ENCODE measurements at regions not wholly inside any gene's neighbourhood (a gene's known extent, or its start where the extent isn't known, plus 50 kb on each side); places are given as distances from the start of the nearest gene placed in this dataset.

DNA sequence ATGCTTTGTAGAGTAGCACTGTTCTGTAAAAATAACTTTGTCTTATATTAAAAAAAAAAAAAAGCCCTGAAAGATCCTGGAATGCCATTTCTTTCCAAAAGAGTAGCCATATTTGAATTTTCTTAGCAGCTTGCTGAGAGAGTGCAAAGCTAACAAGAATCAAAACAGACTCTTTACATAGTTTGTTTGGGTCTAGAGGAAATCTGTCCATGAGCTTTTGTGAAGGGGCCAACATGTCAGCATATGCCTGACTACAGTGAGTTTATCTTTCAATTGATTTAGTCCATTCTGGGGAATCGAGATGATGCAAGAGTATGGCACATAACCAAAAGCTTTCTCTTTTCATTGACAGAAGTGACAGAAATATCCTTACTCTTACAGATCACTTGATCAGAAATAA lies 777.7 kb upstream of the ACVR2A start:
- TF ChIP-seq CTCF (conservative IDR thresholded peaks at IDR 0.05) (no peak), EZH2 (IDR thresholded peaks at IDR 0.05; ENCODE audit: low read depth) (no peak)
